Stimulated activated CD4-positive, alpha-beta T cell treated with anti-CD3 and anti-CD28 coated beads, Interleukin-15, amount 100 ng/mL, for 48 hours (primary cell): ENCODE measurements at regions not wholly inside any gene's neighbourhood (a gene's known extent, or its start where the extent isn't known, plus 50 kb on each side); places are given as distances from the start of the nearest gene placed in this dataset.
"Not testable (repeated sequence)": the region's sequence is repeated elsewhere in the genome, so short reads cannot be mapped to it uniquely, and the experiment has no call there.

Experiments
- DNase-seq, 2 donors: peaks; one replicate each; pipeline ENCODE4 v3.0.0-alpha.2; 2020; ENCODE audit warnings: low read depth in 2 of 2

DNA sequence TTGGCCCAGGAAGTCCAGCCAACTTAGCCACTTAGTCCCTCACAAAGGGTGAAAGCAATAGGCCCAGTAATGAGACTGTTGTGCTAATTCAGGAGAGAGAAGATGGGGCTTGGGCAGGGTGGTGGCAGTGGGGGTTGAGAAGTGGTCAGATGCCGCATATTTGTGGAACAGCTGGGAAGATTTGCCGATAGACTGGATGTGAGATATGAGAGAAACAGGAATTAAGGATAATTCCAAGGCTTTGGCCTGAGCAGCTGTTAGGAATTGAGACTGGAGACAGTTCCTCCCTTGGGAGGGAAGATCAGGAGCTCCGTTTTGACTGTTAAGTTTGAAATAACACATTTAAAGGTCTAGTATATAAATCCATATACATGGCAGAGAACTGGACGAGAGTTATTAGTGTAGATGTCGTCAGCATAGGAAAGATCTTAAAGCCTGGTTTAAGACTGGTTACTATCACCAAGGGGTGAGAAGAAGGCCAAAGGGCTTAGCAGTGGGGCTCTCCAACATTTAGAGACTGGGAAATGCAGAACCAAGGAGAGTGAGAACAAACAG lies 323.7 kb upstream of the FAM78B start:
- DNase-seq: no peak

DNA sequence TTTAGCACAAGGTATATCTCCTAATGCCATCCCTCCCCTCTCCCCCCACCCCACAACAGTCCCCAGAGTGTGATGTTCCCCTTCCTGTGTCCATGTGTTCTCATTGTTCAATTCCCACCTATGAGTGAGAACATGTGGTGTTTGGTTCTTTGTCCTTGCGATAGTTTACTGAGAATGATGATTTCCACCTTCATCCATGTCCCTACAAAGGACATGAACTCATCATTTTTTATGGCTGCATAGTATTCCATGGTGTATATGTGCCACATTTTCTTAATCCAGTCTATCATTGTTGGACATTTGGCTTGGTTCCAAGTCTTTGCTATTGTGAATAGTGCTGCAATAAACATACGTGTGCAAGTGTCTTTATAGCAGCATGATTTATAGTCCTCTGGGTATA lies 327.0 kb upstream of the FAM78B start:
- not testable (repeated sequence) for DNase-seq

DNA sequence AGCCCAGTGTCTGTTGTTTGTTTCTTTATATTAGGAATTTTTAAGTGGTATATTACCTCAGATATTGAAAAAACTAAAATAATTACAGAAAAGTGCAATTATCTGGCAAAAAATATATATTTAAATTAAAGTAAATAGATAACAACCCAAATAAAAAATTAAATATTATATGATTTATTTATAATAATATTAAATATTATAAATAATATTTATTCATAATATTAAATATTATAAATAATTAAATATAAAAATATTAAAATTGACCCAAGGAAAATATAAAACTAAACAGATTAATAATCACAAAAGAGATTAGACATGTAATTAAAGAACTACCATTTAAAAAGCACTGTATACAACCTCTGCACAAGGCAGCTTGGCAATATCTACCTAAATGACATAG lies 331.9 kb upstream of the POGK start:
- DNase-seq: no peak

DNA sequence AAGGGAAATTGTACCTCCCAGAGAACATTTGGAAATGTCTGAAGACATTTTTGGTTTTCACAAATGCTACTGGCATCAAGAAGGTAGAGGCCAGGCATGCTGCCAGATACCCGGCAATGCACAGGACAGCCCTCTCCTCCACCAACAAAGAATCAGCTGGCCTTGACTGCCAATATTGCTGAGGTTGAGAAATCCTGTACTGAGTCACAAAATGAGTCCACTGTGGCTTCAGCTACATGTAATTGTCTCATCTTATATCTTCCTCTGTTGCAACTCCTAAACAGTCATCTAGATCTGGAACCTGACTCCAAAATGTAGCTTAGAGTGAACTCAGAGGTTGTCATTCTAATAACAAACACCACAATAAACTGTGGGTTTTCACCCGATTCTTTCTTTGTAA lies 327.5 kb upstream of the POGK start:
- DNase-seq: no peak

DNA sequence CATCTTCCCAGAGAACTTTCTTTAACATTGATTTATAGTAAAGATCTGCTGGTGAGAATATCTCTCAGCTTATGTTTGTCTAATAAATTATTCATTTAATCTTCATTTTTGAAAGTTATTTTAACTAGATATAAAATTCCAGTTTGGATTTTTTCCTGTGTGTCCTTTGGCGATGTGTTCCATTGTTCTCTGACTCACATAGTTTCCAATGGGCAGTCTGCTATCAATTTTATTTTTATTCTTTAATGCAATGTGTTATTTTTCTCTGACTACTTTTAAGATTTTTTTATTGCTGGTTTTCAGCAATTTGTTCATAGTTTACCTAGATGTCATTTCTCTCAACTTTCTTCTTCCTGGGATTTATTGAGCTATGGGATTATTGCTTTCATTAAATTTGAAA lies 325.2 kb upstream of the POGK start:
- no peak for DNase-seq

DNA sequence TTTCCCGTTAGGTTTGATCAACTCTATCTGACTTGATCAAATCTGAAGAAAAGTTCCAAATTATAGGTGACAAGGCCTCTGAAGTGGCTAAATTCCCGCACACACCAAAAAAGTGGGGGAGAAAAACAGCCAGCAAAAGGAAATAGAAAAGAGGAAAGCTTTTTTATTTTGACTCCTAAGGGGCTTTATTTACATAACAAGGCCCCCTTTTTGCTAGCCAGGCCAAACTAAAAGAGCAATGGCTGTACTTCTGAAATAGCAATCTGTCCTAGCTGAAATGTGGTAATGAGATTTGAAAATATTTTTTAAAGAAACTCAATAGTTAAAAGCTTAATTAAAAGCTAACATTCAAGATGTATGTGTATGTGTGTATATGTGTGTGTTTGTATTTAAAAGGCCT lies 311.5 kb upstream of the POGK start:
- DNase-seq: no peak

DNA sequence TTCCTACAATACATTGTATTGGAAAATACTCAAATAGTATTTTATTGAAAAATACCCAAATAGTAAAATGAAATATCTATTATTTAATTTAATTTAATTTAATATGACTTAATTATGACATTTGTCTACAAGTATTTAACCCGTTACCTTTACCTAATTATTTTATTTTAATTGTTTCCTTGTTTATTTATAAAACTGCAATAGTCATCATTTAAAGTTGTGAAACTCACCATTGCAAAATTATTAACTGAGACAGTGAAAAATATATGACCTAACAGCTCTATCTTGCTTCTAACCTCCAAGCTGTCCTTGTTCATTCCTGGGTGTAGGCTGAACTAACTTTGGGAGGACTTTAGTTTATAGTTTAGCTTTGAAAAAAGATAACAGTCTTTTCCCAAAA lies 300.6 kb upstream of the POGK start:
- DNase-seq: no peak

DNA sequence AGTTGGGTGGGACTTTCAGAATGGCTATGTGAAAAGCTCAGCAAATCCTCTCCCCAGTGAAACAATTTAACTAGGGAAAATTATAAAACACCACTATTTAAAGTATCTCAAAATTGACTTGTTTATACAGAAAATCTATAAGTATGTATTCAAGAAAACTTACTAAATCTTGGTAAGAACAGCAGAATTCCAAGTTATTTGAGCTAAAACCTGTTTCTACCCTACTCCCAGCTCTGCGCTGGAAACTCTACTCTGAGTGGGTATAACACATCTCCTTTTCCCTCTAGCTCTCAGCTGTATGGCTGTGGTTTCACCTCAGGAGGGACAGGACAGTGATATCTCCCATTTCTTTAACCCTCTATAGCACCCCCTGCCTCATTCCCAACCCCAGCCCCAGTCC lies 295.2 kb upstream of the POGK start:
- no peak for DNase-seq

DNA sequence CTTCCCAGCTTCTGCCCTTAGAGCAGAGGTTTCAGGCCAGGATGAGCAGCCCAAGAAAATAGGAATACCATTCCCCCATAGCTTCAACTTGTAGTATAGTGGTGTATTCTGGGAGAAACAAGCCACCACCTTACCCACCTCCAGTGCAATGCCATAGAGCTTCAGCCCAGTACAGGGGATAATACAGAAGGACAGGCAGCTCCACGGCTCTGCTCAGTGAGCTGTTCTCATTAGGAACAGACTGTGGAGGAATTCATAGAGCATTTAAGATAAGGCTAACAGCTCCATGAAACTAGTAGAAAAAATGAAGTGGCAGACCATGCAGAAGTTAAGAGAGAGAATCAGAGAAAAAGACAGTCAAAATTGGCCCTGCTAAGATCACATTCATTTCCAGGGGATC lies 294.7 kb upstream of the POGK start:
- no peak for DNase-seq

DNA sequence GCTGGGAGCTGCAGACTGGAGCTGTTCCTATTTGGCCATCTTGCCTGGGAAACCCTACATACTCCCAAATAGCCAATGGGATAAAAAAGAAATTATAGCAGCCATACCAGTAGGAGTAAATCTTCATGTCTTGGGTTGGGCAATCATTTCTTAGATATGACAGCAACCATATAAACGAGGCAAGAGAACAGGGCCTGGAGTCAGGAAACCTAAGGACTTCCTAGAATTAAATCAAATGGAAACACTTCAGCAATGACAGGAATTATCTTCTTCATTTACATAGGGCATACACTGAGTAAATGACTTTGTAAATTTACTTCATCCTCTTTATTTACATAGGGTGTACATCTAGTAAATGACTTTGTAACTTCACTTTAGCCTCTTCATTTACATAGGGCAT lies 286.6 kb upstream of the POGK start:
- no peak for DNase-seq

DNA sequence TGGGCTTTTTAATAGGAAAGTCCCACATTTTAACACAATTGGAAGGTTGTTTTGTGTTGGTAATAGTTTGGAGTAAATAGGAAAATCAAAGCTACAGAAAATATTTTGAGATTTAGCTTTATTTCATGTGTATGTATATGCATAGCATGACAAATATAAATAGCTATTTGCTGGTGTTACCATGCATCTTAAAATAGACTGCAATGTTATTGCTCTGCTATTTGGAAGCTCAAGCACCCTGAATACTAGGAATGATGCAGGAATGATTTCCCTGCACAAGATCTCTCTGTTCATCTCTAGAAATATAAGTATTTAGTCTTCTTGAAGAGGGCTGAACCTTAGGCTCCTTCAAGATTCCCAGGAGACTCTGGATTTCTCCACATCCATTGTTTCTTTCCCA lies 268.3 kb upstream of the POGK start:
- no peak for DNase-seq

DNA sequence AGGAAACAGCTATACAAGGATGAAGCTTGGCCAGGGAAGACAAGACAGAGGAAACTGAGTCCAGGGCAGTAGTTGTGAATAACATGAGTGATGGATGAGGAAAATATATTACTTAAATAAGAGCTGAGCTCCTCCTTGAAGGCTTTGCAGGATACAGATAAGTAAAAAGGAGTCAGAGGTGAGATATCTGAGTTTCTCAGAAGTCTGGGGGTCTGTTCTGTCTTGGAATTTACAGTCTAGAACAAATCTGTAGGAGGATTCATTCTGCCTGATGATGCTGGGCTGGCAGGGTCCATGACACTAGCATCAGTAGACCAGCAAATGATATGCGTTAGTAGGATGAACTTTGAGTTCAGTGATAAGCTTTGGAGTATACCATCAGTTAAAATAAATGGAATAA lies 266.1 kb upstream of the POGK start:
- no peak for DNase-seq

DNA sequence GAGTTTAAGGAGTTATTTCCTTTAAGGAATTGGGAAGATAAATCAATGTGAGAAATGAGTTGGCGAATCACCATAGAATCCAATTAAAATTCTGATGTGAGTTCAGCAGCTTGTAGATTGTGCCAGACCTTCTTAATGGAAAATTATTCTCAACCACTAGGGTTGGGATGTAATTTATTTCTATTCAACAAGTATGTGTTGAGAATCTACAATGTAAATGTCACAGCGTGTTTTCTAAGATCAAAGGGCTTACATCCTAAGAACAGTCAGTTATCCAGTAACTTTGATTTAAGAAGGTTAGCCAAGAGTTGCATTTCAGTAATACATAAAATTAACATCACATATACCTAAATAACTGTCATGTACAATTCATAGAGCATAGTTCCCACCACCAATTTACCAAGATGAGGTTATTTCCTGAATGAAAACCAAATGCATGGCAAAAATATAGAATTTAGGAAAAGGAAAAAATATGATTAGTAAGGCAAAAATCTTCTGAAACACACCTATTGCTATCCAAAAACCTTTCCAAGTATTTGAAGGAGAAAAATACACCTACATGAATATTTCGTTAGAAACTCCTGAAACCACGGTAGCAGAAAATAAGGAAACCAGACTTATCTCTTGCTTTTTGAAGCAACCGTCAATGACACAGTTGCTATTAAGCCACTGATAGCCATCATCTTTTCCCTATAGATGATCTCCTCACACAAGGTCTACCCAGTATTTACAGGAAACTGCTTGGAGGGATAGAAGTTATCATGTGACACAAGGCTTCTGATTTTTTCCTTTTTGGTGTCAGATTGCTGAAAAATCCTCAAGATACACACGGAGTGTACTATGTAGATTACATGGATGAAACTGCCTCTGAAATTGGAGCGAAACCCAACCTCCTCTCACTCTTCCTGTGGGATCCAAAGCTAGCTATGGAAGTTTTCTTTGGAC lies 259.4 kb upstream of the POGK start:
- DNase-seq: no peak

DNA sequence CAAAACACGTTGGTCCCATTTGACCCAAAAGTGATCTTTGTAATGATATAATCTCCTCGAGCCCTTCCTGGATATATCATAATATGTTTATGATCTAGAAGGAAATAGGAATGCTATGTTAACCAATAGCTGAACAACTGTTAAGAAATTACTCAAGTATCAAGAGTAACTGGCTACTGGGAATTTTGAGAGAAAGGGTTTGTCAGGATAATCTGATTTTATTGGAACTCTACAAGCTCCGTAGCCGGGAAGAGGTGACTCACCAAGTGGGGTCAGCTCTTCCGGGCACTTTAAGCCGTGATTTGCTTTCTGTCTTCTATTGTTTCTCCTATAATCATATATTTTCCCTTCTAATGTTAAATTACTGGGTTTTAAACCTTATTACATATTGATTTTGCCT lies 250.5 kb upstream of the POGK start:
- DNase-seq: no peak

DNA sequence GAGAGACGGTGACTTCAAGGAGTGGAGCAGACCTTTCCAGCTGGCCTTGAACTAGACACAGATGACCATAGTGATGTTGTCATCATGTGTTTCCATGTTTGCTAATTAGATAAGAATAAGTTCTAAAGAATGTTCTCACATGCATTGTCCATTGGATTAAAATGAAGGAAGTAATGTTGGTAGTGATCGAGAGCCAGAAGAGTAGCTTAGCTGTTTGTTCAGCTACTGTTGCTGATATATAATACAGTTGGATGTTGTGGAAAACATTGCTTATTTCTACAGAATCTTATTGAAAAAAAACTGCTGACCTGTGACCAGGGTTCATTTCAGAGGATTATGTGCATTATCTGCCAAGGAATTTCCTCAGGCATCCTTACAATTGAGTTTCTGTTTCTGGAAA lies 249.1 kb upstream of the POGK start:
- no peak for DNase-seq

DNA sequence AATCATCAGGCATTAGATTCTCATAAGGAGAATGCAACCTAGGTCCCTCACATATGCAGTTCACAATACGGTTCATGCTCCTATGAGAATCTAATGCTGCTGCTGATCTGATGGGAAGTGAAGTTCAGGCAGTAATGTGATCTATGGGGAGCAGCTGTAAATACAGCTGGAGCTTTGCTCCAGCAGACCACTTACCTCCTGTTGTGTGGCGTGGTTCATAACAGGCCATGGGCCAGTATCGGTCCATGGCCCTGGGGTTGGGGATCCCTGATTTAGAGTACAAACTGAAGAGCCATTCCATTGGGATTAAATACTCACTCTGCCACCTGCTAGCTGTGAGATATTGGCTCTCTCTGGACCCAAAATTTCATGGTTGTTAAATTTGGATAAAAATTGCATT lies 244.6 kb upstream of the POGK start:
- no peak for DNase-seq

DNA sequence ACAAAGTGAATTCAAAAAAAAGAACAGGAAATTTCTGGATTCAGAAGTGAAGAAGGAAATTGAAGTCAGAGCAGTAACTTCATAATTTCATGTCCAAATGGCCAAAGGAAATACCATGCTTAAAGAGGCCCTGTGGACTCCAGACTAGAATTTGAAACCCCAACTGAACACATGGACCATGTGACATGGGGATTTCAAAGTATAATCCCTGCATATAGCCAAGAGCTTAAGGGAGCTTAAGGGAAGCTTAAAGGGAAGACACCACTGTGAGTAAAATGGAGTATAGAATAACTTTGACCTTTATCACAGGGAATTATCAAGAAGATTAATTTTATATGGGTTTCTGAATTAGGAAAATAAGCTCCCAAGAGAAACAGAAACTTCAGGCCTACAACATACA lies 241.8 kb upstream of the POGK start:
- no peak for DNase-seq

DNA sequence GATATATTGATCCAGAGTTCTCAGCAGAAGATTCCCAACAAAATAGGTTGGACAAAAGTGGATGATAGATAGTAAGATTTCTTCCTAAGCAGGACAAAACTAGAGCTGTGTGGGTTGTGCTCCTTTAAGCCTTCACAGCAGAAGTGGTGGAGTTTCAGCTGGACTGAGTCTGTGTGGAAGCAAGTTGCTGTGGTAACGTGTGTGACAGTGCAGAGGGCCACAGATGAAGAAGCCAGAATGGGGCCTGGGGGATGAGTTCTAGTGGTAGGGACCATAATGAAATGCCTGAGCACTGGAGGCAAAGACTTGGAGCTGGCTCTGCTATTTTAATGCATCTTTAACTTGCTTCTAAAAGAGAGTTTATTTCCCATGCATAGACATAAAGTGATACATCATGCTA lies 238.7 kb upstream of the POGK start:
- no peak for DNase-seq

DNA sequence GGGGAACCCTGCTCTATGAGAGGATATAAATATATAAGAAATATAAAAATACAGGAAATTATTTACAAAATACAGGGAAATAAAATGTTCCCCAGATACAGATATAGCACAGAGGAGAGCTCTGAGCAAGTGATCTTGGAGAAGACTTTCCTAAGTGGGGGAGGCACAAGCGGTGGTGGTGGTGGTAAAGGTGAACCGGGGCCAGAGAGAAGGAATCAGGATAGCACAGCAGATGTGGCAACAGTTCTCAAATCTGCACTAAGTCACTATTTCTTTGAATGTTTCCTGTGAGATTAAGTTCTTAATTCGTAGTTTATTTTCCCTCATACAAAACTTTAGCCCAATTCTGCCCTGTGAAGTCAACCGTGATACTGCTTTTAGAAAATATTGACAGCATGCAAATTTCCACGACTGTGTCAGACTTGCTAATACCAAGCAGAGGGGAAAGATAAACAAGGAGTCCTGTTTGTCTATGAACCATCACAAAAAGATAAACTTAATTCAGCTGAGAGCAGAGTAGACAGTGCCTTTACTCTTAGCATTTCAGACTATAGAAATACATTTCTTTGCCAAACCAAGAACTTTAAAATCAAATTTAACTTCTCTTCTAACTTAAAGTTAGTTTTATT lies 237.5 kb upstream of the POGK start:
- no peak for DNase-seq

DNA sequence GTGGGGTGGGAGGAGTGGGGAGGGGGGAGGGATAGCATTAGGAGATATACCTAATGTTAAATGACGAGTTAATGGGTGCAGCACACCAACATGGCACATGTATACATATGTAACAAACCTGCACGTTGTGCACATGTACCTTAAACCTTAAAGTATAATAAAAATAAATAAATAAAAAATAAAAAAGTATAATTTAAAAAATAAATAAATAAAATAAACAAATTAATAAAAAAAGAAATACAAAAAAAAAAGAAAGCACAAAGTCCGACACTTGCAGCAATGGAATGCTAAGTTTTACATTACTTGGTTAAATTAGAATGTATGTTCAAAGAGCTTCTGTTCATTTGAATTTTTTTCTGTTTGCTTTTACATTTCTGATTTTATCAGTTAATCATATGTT lies 236.5 kb upstream of the POGK start:
- DNase-seq: not testable (repeated sequence)

DNA sequence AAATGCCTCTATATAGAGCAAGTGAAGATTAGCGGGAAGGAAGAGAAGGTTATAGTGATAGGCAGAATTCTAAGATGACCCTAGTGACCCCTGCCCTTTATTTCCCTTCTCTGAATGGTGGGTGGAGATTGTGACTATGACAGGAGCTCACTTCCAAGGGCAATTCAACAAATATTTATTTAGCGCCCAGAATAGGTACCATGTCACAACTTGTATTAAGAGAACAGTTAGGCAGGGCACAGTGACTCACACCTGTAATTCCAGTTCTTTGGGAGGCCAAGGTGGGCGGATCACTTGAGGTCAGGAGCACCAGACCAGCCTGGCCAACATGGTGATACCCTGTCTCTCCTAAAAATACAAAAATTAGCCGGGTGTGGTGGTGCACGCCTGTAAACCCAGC lies 236.0 kb upstream of the POGK start:
- DNase-seq: no peak

DNA sequence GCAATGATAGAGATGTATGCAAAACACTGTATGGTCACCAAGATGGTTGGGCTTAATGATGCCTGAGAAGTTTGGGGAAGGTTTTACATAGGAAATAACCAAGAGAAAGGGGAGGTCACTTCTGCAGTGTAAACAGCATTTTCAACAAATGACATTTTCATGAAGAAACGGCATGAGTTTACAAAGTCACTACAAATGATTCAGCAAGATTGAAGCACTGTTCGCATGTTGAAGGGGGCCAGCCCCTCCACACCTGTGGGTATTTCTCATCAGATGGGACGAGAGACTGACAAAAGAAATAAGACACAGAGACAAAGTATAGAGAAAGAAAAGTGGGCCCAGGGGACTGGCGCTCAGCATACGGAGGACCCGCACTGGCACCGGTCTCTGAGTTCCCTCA lies 234.1 kb upstream of the POGK start:
- no peak for DNase-seq

DNA sequence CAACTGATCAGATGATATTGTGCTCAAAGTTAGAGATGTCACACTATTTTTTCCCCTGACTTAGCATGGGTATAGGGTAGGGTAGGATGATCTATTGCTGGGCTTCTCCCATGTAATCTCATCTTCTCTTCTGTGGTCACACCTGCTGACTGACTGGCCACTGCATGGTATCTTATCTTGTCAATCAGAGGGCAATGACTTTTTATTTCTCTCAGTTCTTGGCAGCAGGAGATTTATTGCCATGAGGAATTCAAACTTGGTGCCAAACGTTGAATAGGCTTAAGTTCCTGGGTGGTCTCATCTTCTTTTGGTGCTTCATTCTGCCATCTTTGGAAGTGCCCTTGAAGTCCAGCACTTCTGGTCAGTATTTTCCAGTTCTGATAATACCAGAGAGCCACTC lies 226.4 kb upstream of the POGK start:
- DNase-seq: no peak
